Central memory CD8-positive, alpha-beta T cell (primary cell): ENCODE measurements at regions not wholly inside any gene's neighbourhood (a gene's known extent, or its start where the extent isn't known, plus 50 kb on each side); places are given as distances from the start of the nearest gene placed in this dataset.

Experiments used
- ATAC-seq: fragments of 150-1000 bp; cut with Tn5 transposase; replicated peaks from 2 replicates; pipeline ENCODE4 v1.10.0; 2022; ENCODE audit warnings: mild to moderate bottlenecking, moderate FRiP score, moderate number of reproducible peaks; ENCODE audit not compliant: poor library complexity, severe bottlenecking; ENCODE audit errors: extremely low read depth
- DNase-seq, 2 donors: peaks; one replicate each; pipeline ENCODE4 v3.0.0; 2021; ENCODE audit warnings: low spot score in 2 of 2
- H3K27ac Mint-ChIP-seq: one replicate; pipeline ENCODE4 v1.8.0; 2022; ENCODE audit warnings: low read depth, mild to moderate bottlenecking, moderate library complexity, mixed read lengths
- H3K27me3 Mint-ChIP-seq: one replicate; pipeline ENCODE4 v1.8.0; 2022; ENCODE audit warnings: mixed read lengths
- H3K36me3 Mint-ChIP-seq: one replicate; pipeline ENCODE4 v1.8.0; 2022; ENCODE audit warnings: mild to moderate bottlenecking, moderate library complexity, mixed read lengths; ENCODE audit not compliant: insufficient read depth
- H3K4me1 Mint-ChIP-seq: one replicate; pipeline ENCODE4 v1.8.0; 2022; ENCODE audit warnings: mixed read lengths
- H3K4me3 Mint-ChIP-seq: one replicate; pipeline ENCODE4 v1.8.0; 2022; ENCODE audit warnings: mild to moderate bottlenecking, moderate library complexity, mixed read lengths
- H3K9me3 Mint-ChIP-seq: one replicate; pipeline ENCODE4 v1.8.0; 2022; ENCODE audit warnings: mixed read lengths

DNA sequence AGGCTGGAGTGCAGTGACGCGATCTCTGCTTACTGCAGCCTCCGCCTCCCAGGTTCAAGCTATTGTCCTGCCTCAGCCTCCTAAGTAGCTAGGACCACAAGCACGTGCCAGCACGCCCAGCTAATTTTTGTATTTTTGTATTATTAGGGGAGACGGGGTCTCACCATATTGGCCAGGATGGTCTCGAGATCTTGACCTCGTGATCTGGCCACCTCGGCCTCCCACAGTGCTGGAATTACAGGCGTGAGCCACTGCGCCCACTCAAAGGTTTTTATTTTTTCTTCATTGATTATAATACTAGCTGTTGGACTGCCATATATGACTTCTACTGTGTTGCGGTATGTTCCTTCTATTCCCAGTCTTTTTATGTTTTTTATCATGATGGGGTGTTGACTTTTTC, 569.7 kb upstream of the SLITRK6 start:
- peaks cover 25% of the 10 kb centered on the region for H3K9me3 Mint-ChIP-seq

GRCh38 chr13:86377451-86377850, 578.2 kb upstream of the SLITRK6 start:
- H3K4me3 Mint-ChIP-seq = no peak overlapping the region
- no peaks in the 10 kb centered on the region for H3K27me3 Mint-ChIP-seq

More for the DNA sequence above, 569.7 kb upstream of the SLITRK6 start:
- ATAC-seq (no peak), DNase-seq (no peak)
- H3K4me1 Mint-ChIP-seq = no peaks in the 10 kb centered on the region
- no peak overlapping the region for H3K4me3 Mint-ChIP-seq
- H3K36me3 Mint-ChIP-seq = peaks cover 2% of the 10 kb centered on the region
- no peaks in the 10 kb centered on the region for H3K27me3 Mint-ChIP-seq
- H3K27ac Mint-ChIP-seq = no peak overlapping the region

GRCh38 chr13:86378628-86379027, 579.4 kb upstream of the SLITRK6 start:
- Mint-ChIP-seq H3K4me3 (no peak overlapping the region), H3K4me1 (no peaks in the 10 kb centered on the region), H3K27ac (no peak overlapping the region), H3K27me3 (no peaks in the 10 kb centered on the region), H3K36me3 (no peaks in the 10 kb centered on the region), H3K9me3 (no peaks in the 10 kb centered on the region)
- ATAC-seq (no peak), DNase-seq (no peak)

More at GRCh38 chr13:86377451-86377850, 578.2 kb upstream of the SLITRK6 start:
- DNase-seq (no peak), ATAC-seq (no peak)
- Mint-ChIP-seq H3K4me1 (no peaks in the 10 kb centered on the region), H3K9me3 (no peaks in the 10 kb centered on the region), H3K27ac (no peak overlapping the region), H3K36me3 (no peaks in the 10 kb centered on the region)

DNA sequence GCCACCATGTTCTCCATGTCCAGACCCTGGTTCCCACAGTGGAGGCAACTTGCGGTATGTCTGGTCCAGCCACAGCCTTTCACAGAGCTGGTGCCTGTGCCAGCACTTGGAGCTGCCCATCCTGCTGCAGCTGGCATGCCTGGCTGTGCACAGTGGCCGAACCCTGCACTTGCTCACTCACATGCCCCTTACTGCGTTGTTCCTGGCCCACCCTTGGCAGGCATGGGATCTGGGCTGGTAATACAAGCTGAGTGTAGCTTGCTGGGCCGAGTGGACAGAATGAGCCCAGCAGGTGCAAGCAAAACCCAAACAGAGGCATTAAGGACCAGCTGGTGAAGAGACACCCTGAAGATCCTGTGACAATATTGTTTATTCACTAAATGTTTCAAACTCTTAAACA, 583.9 kb upstream of the SLITRK6 start:
- Mint-ChIP-seq H3K36me3 (no peaks in the 10 kb centered on the region), H3K27me3 (no peaks in the 10 kb centered on the region), H3K4me1 (no peaks in the 10 kb centered on the region), H3K9me3 (peaks cover 5% of the 10 kb centered on the region), H3K27ac (no peak overlapping the region), H3K4me3 (no peak overlapping the region)
- DNase-seq = no peak
- ATAC-seq = no peak

DNA sequence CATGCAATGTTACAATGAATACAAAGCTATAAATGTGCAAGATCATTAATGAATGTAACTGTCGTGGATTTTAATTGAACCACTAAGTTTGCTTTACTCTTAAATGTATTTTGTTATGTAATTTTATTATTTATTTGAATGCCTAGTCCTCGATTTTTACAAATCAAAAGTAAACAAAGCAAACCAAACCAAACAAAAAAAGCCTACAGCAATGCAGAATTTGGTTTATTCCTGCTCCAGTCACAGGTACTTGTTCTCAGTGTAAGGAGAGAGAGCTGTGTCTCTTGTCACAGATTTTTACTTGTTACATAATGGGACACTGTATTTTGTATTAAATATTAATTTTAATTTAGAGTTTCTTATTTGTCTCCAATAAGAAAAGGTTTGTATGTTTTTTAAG, 584.3 kb upstream of the SLITRK6 start:
- no peak for ATAC-seq
- H3K27me3 Mint-ChIP-seq = no peaks in the 10 kb centered on the region

GRCh38 chr13:86397635-86398034, 598.4 kb upstream of the SLITRK6 start:
- peaks cover 5% of the 10 kb centered on the region for H3K9me3 Mint-ChIP-seq
- no peak overlapping the region for H3K27ac Mint-ChIP-seq
- no peak overlapping the region for H3K4me3 Mint-ChIP-seq
- H3K27me3 Mint-ChIP-seq = no peaks in the 10 kb centered on the region
- no peaks in the 10 kb centered on the region for H3K4me1 Mint-ChIP-seq
- no peaks in the 10 kb centered on the region for H3K36me3 Mint-ChIP-seq
- no peak for ATAC-seq
- no peak for DNase-seq

More for the DNA sequence above, 584.3 kb upstream of the SLITRK6 start:
- H3K4me1 Mint-ChIP-seq = no peaks in the 10 kb centered on the region
- DNase-seq = no peak
- H3K27ac Mint-ChIP-seq = no peak overlapping the region
- peaks cover 5% of the 10 kb centered on the region for H3K9me3 Mint-ChIP-seq
- no peak overlapping the region for H3K4me3 Mint-ChIP-seq
- H3K36me3 Mint-ChIP-seq = no peaks in the 10 kb centered on the region

- Mint-ChIP-seq H3K27ac (no peak overlapping the region), H3K4me3 (no peak overlapping the region), H3K27me3 (no peaks in the 10 kb centered on the region), H3K9me3 (peaks cover 5% of the 10 kb centered on the region), H3K4me1 (no peaks in the 10 kb centered on the region), H3K36me3 (no peaks in the 10 kb centered on the region)
- DNase-seq (no peak), ATAC-seq (no peak)
Observed at GRCh38 chr13:86399572-86399971, 600.4 kb upstream of the SLITRK6 start.

DNA sequence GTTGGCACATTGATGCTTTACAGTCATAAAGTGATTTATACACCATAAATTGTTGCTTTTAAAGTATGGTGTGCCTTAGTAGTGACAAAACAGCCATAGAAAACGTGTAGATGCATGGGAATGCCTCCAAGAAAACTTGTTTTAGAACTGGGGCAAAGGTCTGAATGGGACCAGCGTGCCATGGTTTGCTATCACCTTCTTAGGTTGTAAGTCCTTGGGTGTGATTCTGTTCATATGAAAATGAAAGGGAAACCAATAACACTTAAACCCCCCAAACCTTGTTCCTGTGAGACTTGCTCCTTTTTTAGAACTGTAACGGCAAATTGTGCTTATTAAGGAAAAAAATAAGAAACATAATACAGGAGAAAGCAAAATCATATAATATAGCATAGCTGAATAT, 603.3 kb upstream of the SLITRK6 start:
- no peak overlapping the region for H3K27ac Mint-ChIP-seq
- no peak overlapping the region for H3K4me3 Mint-ChIP-seq
- ATAC-seq = no peak
- peaks cover 5% of the 10 kb centered on the region for H3K9me3 Mint-ChIP-seq
- no peaks in the 10 kb centered on the region for H3K4me1 Mint-ChIP-seq
- no peaks in the 10 kb centered on the region for H3K36me3 Mint-ChIP-seq
- H3K27me3 Mint-ChIP-seq = no peaks in the 10 kb centered on the region
- no peak for DNase-seq

- H3K4me1 Mint-ChIP-seq = no peaks in the 10 kb centered on the region
- no peak overlapping the region for H3K4me3 Mint-ChIP-seq
- ATAC-seq (no peak), DNase-seq (no peak)
- H3K36me3 Mint-ChIP-seq = no peaks in the 10 kb centered on the region
- peaks cover 5% of the 10 kb centered on the region for H3K9me3 Mint-ChIP-seq
- no peaks in the 10 kb centered on the region for H3K27me3 Mint-ChIP-seq
- H3K27ac Mint-ChIP-seq = no peak overlapping the region
Observed at GRCh38 chr13:86403181-86403580, 604.0 kb upstream of the SLITRK6 start.

DNA sequence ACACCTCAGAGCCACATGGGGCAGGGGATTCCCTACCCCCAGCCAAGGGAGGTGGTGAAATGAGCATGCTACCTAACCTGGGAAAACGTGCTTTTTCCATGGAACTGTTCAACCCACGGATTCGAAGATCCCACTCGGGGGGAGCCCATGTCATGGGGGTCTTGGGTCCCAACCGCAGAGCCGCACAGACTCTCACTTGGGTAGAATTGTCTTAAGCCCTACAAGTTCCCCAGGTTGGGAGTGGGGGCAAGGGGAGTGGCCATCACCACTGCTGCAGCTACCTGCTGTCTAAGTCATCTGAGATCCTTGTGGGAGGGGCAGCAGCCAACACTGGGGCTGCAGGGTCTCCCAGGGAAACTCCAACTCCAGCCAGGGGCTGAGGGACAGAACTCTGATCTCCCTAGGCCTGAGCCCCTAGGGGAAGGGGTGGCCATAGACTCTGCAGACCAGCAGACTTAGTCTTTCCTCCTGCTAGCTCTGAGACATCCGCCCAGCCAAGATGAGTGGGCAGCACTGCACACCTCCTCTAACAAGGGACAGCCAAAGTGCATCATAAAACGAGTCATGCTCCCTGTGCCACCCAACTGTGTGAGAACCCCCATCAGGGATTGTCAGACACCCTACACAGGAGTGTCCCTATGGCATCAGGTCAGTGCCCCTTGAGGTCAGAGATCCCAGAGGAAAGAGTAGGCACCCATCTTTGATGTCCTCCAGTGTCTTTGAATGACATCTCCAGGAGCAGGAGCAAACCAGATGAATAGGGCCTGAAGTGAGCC, 610.4 kb upstream of the SLITRK6 start:
- DNase-seq (no peak), ATAC-seq (no peak)
- Mint-ChIP-seq H3K36me3 (no peaks in the 10 kb centered on the region), H3K27ac (no peak overlapping the region), H3K27me3 (no peaks in the 10 kb centered on the region), H3K9me3 (peaks cover 7% of the 10 kb centered on the region), H3K4me1 (no peaks in the 10 kb centered on the region), H3K4me3 (no peak overlapping the region)

DNA sequence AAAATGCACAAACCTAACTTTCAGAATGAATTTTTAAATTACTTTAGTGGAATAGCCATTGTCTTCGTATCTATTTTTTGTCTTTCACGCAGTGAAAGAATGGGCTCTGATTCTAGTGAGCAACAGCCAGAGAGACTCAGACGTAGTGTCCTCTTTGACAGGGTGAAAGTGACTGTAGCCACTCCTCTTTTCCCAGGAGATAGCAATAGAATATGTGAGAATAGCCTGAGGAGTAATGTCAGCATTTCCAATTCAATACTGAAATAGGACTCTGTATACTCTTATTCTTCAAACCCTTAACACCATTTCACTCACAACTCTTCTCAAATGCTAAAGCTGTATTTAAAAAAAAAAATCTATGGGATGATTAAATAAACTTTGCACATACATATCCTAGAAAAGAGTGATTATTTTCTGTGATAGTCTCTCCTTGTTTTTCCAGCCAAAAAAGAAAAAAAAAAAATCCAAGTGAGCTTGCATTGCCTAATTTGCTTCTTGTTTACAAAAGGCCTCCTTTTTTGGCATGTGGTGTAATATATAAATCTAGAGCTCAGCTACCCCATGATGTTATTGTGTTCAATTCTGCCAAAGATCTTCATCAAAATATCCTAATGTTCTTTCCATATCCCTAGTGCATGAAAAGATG, 626.1 kb upstream of the SLITRK6 start:
- no peak overlapping the region for H3K27ac Mint-ChIP-seq
- no peaks in the 10 kb centered on the region for H3K4me1 Mint-ChIP-seq
- no peak for ATAC-seq
- no peaks in the 10 kb centered on the region for H3K27me3 Mint-ChIP-seq
- no peak overlapping the region for H3K4me3 Mint-ChIP-seq
- H3K9me3 Mint-ChIP-seq = peaks cover 37% of the 10 kb centered on the region
- H3K36me3 Mint-ChIP-seq = no peaks in the 10 kb centered on the region
- DNase-seq = no peak

- DNase-seq = no peak
- no peaks in the 10 kb centered on the region for H3K36me3 Mint-ChIP-seq
- ATAC-seq = no peak
- no peaks in the 10 kb centered on the region for H3K4me1 Mint-ChIP-seq
- no peak overlapping the region for H3K27ac Mint-ChIP-seq
- H3K9me3 Mint-ChIP-seq = peaks cover 30% of the 10 kb centered on the region
- no peaks in the 10 kb centered on the region for H3K27me3 Mint-ChIP-seq
- H3K4me3 Mint-ChIP-seq = no peak overlapping the region
Observed at GRCh38 chr13:86426437-86426836, 627.2 kb upstream of the SLITRK6 start.

DNA sequence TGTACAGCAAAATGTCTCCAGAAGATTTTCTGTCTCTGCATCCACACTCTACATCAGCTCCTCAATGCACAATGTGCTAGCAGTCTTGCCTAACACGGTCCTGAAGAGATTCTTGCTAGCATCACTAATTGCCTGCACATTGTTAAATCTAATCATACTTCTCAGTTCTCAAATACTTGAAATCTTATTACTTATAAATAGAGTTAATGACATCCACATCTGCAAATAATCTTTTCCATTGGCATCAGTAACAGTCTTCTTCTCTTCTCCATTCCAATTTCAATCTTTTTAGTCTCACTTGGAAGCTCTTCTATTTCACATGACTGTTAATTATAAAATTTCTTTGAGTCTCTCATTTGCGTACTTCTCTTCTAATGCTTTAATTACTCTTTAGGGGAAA, 630.5 kb upstream of the SLITRK6 start:
- H3K36me3 Mint-ChIP-seq = no peaks in the 10 kb centered on the region

More for the DNA sequence above, 630.5 kb upstream of the SLITRK6 start:
- no peak for ATAC-seq
- DNase-seq = no peak
- Mint-ChIP-seq H3K4me1 (no peaks in the 10 kb centered on the region), H3K27ac (no peak overlapping the region), H3K27me3 (no peaks in the 10 kb centered on the region), H3K4me3 (no peak overlapping the region), H3K9me3 (peaks cover 35% of the 10 kb centered on the region)
